ENCODE measurements at regions not wholly inside any gene's neighbourhood (a gene's known extent, or its start where the extent isn't known, plus 50 kb on each side); places are given as distances from the start of the nearest gene placed in this dataset.
"Not testable (repeated sequence)": the region's sequence is repeated elsewhere in the genome, so short reads cannot be mapped to it uniquely, and the experiment has no call there.

DNA sequence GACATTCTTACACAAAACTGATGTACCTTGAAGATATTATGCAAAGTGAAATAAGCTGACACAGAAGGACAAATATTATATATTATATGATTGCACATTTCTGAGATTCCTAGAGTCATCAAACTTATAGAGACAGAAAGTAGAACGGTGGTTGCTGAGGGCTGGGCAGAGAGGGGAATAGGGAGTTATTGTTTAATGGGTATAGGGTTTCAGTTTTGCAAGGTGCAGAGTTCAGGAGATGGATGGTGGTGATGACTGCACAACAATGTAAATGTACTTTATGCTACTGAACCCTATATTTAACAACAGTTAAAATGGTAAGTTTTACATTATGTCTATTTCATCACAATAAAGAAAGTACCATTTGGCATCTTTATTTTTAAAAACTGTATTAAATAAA lies 315.8 kb upstream of the POU5F2 start:
- Histone ChIP-seq H2AFZ (ENCODE audit: low read depth) (no peak overlapping the region), H3K4me1 (ENCODE audit: low read depth, poor library complexity, severe bottlenecking) (peaks cover 23% of the 10 kb centered on the region), H3K79me2 (ENCODE audit: insufficient read depth, low read depth) (no peaks in the 10 kb centered on the region), H3K36me3 (ENCODE audit: insufficient read depth) (no peaks in the 10 kb centered on the region), H3K9ac (no peak overlapping the region), H3K4me3 (IDR thresholded peaks at IDR 0.05; ENCODE audit: insufficient read depth, low read depth, low read length) (no peak overlapping the region), H3K4me2 (peak overlapping the region; percentile 36; the same call in 1 of the 2 replicates), H3K27me3 (ENCODE audit: insufficient read depth, low read depth) (no peaks in the 10 kb centered on the region), H3K27ac (no peak overlapping the region; the same call in 1 of the 2 replicates), H4K20me1 (ENCODE audit: insufficient read depth) (no peaks in the 10 kb centered on the region)
- TF ChIP-seq, protein P1, sequence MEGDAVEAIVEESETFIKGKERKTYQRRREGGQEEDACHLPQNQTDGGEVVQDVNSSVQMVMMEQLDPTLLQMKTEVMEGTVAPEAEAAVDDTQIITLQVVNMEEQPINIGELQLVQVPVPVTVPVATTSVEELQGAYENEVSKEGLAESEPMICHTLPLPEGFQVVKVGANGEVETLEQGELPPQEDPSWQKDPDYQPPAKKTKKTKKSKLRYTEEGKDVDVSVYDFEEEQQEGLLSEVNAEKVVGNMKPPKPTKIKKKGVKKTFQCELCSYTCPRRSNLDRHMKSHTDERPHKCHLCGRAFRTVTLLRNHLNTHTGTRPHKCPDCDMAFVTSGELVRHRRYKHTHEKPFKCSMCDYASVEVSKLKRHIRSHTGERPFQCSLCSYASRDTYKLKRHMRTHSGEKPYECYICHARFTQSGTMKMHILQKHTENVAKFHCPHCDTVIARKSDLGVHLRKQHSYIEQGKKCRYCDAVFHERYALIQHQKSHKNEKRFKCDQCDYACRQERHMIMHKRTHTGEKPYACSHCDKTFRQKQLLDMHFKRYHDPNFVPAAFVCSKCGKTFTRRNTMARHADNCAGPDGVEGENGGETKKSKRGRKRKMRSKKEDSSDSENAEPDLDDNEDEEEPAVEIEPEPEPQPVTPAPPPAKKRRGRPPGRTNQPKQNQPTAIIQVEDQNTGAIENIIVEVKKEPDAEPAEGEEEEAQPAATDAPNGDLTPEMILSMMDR (conservative IDR thresholded peaks at IDR 0.05; ENCODE audit: low read depth, low read length) = no peak

DNA sequence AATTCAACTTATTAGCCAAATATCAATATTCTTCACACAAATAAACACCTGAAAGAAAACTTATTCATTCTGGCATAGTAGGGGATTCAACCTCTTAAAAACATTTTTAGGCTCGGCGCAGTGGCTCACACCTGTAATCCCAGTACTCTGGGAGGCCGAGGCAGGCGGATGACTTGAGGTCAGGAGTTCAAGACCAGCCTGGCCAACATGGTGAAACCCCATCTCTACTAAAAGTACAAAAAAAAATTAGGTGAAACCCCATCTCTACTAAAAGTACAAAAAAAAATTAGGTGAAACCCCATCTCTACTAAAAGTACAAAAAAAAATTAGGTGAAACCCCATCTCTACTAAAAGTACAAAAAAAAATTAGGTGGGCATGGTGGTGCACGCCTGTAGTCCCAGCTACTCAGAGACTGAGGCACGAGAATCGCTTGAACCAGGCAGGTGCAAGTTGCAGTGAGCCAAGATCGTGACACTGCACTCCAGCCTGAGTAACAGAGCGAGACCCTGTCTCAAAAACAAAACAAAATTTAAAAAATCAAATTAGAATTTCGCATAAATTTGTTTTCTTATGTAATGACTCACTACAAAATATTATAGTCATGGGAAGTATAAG lies 308.0 kb upstream of the POU5F2 start:
- H3K79me2 ChIP-seq (ENCODE audit: insufficient read depth, low read depth); H3K9ac ChIP-seq; H3K4me1 ChIP-seq (ENCODE audit: low read depth, poor library complexity, severe bottlenecking); H3K27me3 ChIP-seq (ENCODE audit: insufficient read depth, low read depth); H3K36me3 ChIP-seq (ENCODE audit: insufficient read depth); H3K27ac ChIP-seq; H3K4me2 ChIP-seq; H4K20me1 ChIP-seq (ENCODE audit: insufficient read depth); H3K4me3 ChIP-seq (IDR thresholded peaks at IDR 0.05; ENCODE audit: insufficient read depth, low read depth, low read length); H2AFZ ChIP-seq (ENCODE audit: low read depth): not testable (repeated sequence)

DNA sequence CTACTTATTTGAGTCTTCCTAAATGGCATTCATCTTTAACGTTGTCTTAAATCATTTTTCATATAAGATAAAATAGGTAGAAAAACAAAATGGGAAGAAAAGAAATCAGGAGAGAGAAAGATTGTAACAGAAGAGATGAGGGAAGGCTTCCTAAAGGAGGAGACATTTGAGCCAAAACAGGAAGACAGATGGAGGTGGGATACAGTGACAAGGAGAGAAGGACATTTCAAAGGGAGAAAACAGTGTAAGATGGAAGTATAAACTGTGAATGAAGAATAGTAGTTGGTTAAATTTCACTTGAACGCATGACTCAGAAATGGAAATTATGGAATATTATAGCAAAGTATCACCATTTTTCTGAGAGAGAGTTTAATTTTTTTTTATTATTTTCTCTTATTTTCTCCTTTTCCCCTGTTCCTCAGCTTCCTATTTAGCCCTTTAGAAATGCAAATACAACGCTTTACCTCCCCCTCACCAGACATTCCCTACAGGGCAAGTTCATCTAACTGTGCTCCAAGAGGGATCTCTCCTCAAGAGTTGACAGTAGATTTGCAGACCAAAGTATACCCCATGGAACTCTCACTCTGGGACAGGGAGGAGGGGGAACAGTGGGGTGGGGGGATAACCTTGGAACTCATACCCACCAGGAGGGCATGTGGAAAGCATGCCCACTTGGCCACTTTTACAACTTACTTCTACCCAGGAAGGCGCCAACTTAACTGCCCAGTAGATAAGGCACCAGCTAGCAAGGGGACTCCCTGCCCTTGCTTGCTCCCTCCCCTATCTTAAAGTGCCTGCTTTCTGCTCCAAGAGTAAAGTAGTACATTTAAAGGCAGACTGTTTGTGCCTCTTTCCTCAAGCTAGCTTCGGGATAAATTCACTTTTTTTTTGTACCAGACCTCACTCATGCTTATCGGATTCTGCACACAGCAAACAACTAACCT lies 304.7 kb upstream of the POU5F2 start:
- TF ChIP-seq, protein P1 (conservative IDR thresholded peaks at IDR 0.05; ENCODE audit: low read depth, low read length) = no peak
- H3K27me3 ChIP-seq (ENCODE audit: insufficient read depth, low read depth) = no peaks in the 10 kb centered on the region
- no peak overlapping the region for H2AFZ ChIP-seq (ENCODE audit: low read depth)
- H3K4me3 ChIP-seq (IDR thresholded peaks at IDR 0.05; ENCODE audit: insufficient read depth, low read depth, low read length) = no peak overlapping the region
- H4K20me1 ChIP-seq (ENCODE audit: insufficient read depth) = no peaks in the 10 kb centered on the region
- no peak overlapping the region for H3K9ac ChIP-seq
- H3K36me3 ChIP-seq (ENCODE audit: insufficient read depth) = no peaks in the 10 kb centered on the region
- H3K27ac ChIP-seq = no peak overlapping the region
- H3K4me2 ChIP-seq = no peak overlapping the region
- H3K4me1 ChIP-seq (ENCODE audit: low read depth, poor library complexity, severe bottlenecking) = no peaks in the 10 kb centered on the region
- H3K79me2 ChIP-seq (ENCODE audit: insufficient read depth, low read depth) = no peaks in the 10 kb centered on the region

DNA sequence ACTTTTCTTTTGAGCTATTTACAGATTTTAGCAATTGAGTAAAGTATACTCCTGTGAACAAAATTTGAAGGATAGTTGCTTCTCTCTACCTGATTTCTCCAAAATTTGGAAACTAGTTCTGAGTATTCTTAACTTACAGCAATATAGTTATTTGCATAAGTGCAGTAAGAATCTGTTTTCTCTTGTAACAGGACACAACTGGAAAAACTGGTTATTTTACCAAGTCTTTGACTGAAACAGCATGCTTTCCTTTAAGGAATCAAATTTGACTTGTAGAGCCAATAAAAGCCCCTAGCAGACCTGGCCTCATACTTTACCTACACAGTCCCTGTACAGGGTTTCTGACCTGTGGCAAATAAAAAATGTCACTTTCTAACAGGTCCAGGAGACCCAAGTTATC lies 301.9 kb upstream of the POU5F2 start:
- H2AFZ ChIP-seq (ENCODE audit: low read depth) = no peak overlapping the region

More for the DNA sequence above, 301.9 kb upstream of the POU5F2 start:
- no peak overlapping the region for H3K27ac ChIP-seq
- no peak overlapping the region for H3K4me2 ChIP-seq
- H3K27me3 ChIP-seq (ENCODE audit: insufficient read depth, low read depth) = no peaks in the 10 kb centered on the region
- H3K9ac ChIP-seq = no peak overlapping the region
- H3K36me3 ChIP-seq (ENCODE audit: insufficient read depth) = no peaks in the 10 kb centered on the region
- no peaks in the 10 kb centered on the region for H4K20me1 ChIP-seq (ENCODE audit: insufficient read depth)
- TF ChIP-seq, protein P1 (conservative IDR thresholded peaks at IDR 0.05; ENCODE audit: low read depth, low read length) = no peak
- no peaks in the 10 kb centered on the region for H3K79me2 ChIP-seq (ENCODE audit: insufficient read depth, low read depth)
- no peak overlapping the region for H3K4me3 ChIP-seq (IDR thresholded peaks at IDR 0.05; ENCODE audit: insufficient read depth, low read depth, low read length)
- H3K4me1 ChIP-seq (ENCODE audit: low read depth, poor library complexity, severe bottlenecking) = no peaks in the 10 kb centered on the region
